Activated CD4-positive, alpha-beta T cell treated with anti-CD3 and anti-CD28 coated beads, Interleukin-2, Interleukin-6, amounts not matched to agents 100 ng/mL and 50 ng/mL, durations not matched to agents 16 hours and 8 hours (primary cell): ENCODE measurements at regions not wholly inside any gene's neighbourhood (a gene's known extent, or its start where the extent isn't known, plus 50 kb on each side); places are given as distances from the start of the nearest gene placed in this dataset.
A peak's percentile ranks its signal among the peaks of the same experiment; 100 is the strongest.

Source experiments
- DNase-seq: peaks from one replicate; pipeline ENCODE4 v3.0.0-alpha.2; 2020

GRCh38 chr13:33520468-33520839 lies 234.9 kb upstream of the STARD13 start:
- no peak for DNase-seq

GRCh38 chr13:33524086-33524485 lies 238.5 kb upstream of the STARD13 start:
- DNase-seq: no peak

- no peak for DNase-seq
These were observed 240.2 kb upstream of the STARD13 start for GRCh38 chr13:33525763-33526162.

GRCh38 chr13:33526718-33527117 lies 241.2 kb upstream of the STARD13 start:
- DNase-seq: no peak

GRCh38 chr13:33528896-33529295 lies 243.3 kb upstream of the STARD13 start:
- DNase-seq: no peak

- DNase-seq: no peak
These were observed 245.9 kb upstream of the STARD13 start for GRCh38 chr13:33531484-33531883.

GRCh38 chr13:33535061-33535460 lies 249.5 kb upstream of the STARD13 start:
- no peak for DNase-seq

GRCh38 chr13:33536601-33537000 lies 251.0 kb upstream of the STARD13 start:
- no peak for DNase-seq

- DNase-seq: no peak
These were observed 251.5 kb upstream of the STARD13 start for GRCh38 chr13:33537026-33537425.

- no peak for DNase-seq
These were observed 252.1 kb upstream of the STARD13 start for GRCh38 chr13:33537676-33538075.

GRCh38 chr13:33541456-33541855 lies 255.9 kb upstream of the STARD13 start:
- DNase-seq: no peak

GRCh38 chr13:33541962-33542308 lies 256.4 kb upstream of the STARD13 start:
- no peak for DNase-seq

GRCh38 chr13:33542309-33543088 lies 256.9 kb upstream of the STARD13 start:
- peak; percentile 98 for DNase-seq

GRCh38 chr13:33543089-33543459 lies 257.5 kb upstream of the STARD13 start:
- DNase-seq: no peak

- DNase-seq: peak; percentile 18
These were observed 258.2 kb upstream of the STARD13 start for GRCh38 chr13:33543631-33544265.

- no peak for DNase-seq
These were observed 258.8 kb upstream of the STARD13 start for GRCh38 chr13:33544308-33544707.

- no peak for DNase-seq
These were observed 259.9 kb upstream of the STARD13 start for GRCh38 chr13:33545492-33545891.

GRCh38 chr13:33547035-33547434 lies 261.5 kb upstream of the STARD13 start:
- DNase-seq: no peak

- no peak for DNase-seq
These were observed 262.5 kb upstream of the STARD13 start for GRCh38 chr13:33548069-33548468.

- DNase-seq: no peak
These were observed 264.7 kb upstream of the STARD13 start for GRCh38 chr13:33550276-33550675.

- DNase-seq: no peak
These were observed 265.3 kb upstream of the STARD13 start for GRCh38 chr13:33550885-33551284.

- peak; percentile 30 for DNase-seq
These were observed 262.8 kb upstream of the RFC3 start for GRCh38 chr13:33554919-33555791.

GRCh38 chr13:33556828-33557227 lies 261.1 kb upstream of the RFC3 start:
- no peak for DNase-seq

GRCh38 chr13:33560726-33561125 lies 257.2 kb upstream of the RFC3 start:
- DNase-seq: no peak
